ENCODE measurements at regions not wholly inside any gene's neighbourhood (a gene's known extent, or its start where the extent isn't known, plus 50 kb on each side); places are given as distances from the start of the nearest gene placed in this dataset.

DNA sequence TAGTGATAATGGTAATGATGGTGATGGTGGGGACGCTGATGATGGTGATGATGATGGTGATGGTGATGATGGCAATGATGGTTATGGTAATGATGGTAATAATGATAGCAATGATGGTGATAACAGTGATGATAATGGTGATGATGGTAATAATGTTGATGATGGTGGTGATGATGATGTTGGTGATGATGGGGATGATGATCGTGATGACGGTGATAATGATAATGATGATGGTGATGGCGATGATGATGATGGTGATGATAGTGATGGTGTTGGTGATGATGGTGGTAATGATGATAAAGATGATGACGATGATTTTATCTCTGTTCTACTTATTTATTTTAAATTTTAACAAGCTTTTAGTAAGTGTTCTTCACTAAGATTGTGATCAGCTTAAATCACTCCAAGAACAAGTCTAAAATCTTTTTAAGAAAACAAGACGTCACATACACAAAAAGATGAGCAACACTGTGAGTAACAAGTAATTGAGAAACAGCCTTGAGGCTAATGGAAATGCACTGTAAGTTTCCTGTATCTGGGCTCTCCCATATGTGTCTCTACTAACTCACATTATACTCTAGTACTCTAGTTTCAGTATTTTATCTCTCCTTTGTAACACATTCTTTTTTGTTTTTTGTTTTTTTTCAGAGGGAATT is 480.2 kb upstream of the PRKX start:
- no peaks in the 10 kb centered on the region for H3K4me1 ChIP-seq
- TF ChIP-seq, protein P1, sequence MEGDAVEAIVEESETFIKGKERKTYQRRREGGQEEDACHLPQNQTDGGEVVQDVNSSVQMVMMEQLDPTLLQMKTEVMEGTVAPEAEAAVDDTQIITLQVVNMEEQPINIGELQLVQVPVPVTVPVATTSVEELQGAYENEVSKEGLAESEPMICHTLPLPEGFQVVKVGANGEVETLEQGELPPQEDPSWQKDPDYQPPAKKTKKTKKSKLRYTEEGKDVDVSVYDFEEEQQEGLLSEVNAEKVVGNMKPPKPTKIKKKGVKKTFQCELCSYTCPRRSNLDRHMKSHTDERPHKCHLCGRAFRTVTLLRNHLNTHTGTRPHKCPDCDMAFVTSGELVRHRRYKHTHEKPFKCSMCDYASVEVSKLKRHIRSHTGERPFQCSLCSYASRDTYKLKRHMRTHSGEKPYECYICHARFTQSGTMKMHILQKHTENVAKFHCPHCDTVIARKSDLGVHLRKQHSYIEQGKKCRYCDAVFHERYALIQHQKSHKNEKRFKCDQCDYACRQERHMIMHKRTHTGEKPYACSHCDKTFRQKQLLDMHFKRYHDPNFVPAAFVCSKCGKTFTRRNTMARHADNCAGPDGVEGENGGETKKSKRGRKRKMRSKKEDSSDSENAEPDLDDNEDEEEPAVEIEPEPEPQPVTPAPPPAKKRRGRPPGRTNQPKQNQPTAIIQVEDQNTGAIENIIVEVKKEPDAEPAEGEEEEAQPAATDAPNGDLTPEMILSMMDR (IDR thresholded peaks at IDR 0.05): no peak
- intact Hi-C loops (cut with DNase I): no loop called here

GRCh38 chrX:4186331-4186730 is 472.9 kb upstream of the PRKX start:
- no peaks in the 10 kb centered on the region for H3K4me1 ChIP-seq
- no peak overlapping the region for H3K4me3 ChIP-seq
- no peak for DNase-seq (ENCODE audit: low spot score in 2 of 2)
- TF ChIP-seq, protein P1 (IDR thresholded peaks at IDR 0.05): no peak
- no peak overlapping the region for H3K27ac ChIP-seq
- no peaks in the 10 kb centered on the region for H3K27me3 ChIP-seq
- intact Hi-C loops (cut with DNase I): no loop called here
- H3K9me3 ChIP-seq: no peaks in the 10 kb centered on the region
- H3K36me3 ChIP-seq: no peaks in the 10 kb centered on the region

More for the DNA sequence above, 480.2 kb upstream of the PRKX start:
- Histone ChIP-seq H3K4me3 (no peak overlapping the region), H3K27ac (no peak overlapping the region), H3K9me3 (peaks cover 0 to 4% of the 10 kb centered on the region in 2 donors), H3K36me3 (no peaks in the 10 kb centered on the region), H3K27me3 (no peaks in the 10 kb centered on the region)
- no peak for DNase-seq (ENCODE audit: low spot score in 2 of 2)

DNA sequence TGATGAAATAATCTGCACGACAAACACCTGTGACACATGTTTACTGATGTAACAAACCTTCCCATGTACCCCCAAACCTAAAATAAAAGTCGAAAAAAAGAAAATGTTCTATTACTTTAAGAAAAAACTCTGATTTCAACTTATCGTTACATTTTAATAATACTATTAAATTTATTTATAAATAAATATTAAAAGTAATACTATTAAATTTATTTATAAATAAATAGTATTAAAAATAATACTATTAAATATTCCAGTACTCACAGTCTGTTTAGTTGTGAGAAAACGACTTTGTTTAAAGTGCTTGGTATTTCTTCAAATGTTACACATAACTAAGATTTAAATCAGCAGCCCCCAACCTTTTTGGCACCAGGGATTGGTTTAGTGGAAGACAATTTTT is 471.6 kb upstream of the PRKX start:
- TF ChIP-seq, protein P1 (IDR thresholded peaks at IDR 0.05): no peak
- H3K36me3 ChIP-seq: no peaks in the 10 kb centered on the region
- DNase-seq (ENCODE audit: low spot score in 2 of 2): no peak

DNA sequence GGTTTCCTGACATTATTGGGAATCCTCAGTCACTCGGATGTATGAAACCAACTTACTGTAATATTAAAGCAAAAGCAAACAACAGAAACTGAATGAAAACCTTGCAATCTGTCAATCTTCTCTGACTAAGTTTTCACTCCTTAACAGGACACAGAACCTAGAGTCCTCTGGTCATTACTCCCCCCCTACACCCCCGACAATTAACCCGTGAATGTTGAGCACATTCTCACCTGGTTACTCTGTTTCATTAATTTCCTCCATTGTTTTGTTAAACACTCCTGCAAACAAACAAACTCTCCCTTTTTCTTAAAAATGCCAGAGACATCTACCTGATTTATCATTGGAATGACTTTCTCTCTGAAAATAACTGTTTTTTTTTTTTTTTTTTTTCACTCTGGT is 469.0 kb upstream of the PRKX start:
- Histone ChIP-seq H3K9me3 (no peaks in the 10 kb centered on the region), H3K36me3 (no peaks in the 10 kb centered on the region), H3K27ac (no peak overlapping the region), H3K4me1 (no peaks in the 10 kb centered on the region), H3K4me3 (no peak overlapping the region), H3K27me3 (no peaks in the 10 kb centered on the region)
- intact Hi-C loops (cut with DNase I): no loop called here
- DNase-seq (ENCODE audit: low spot score in 2 of 2): no peak
- TF ChIP-seq, protein P1 (IDR thresholded peaks at IDR 0.05): no peak

More for the DNA sequence above, 471.6 kb upstream of the PRKX start:
- Histone ChIP-seq H3K9me3 (no peaks in the 10 kb centered on the region), H3K27me3 (no peaks in the 10 kb centered on the region), H3K27ac (no peak overlapping the region), H3K4me3 (no peak overlapping the region), H3K4me1 (no peaks in the 10 kb centered on the region)
- intact Hi-C loops (cut with DNase I): no loop called here

DNA sequence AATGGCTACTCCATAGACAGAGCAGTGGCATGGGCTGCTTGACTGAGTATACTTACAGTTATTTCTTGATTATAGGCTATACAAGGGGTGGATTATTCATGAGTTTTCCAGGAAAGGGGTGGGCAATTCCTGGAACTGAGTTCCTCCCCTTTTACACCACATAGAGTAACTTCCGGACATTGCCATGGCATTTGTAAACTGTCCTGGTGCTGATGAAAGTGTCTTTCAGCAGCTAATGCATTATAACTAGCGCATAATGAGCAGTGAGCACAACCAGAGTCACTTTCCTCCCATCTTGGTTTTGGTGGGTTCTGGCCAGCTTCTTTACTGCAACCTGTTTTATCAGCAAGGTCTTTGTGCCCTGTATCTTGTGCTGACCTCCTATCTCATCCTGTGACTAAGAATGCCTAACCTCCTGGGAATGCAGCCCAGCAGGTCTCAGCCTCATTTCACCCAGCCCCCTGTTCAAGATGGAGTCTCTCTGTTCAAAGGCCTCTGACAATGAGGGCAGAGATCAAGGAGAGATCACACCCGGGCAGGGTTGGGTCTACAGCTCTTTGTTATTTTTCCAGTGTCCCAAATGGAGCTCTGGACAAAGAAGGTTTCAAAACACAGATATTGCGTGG is 468.4 kb upstream of the PRKX start:
- no peak for DNase-seq (ENCODE audit: low spot score in 2 of 2)
- Histone ChIP-seq H3K4me3 (no peak overlapping the region), H3K9me3 (no peaks in the 10 kb centered on the region), H3K27me3 (no peaks in the 10 kb centered on the region), H3K36me3 (no peaks in the 10 kb centered on the region), H3K27ac (no peak overlapping the region), H3K4me1 (no peaks in the 10 kb centered on the region)
- TF ChIP-seq, protein P1 (IDR thresholded peaks at IDR 0.05): no peak
- intact Hi-C loops (cut with DNase I): no loop called here

All from ascending aorta (tissue), 2 donors.